SH-SY5Y (cell line): ENCODE measurements at regions not wholly inside any gene's neighbourhood (a gene's known extent, or its start where the extent isn't known, plus 50 kb on each side); places are given as distances from the start of the nearest gene placed in this dataset.

ENCODE experiments used
- GATA2 ChIP-seq: IDR thresholded peaks from 2 replicates; pipeline ENCODE4 v1.6.1; 2011; ENCODE audit warnings: mild to moderate bottlenecking, low read depth, low read length
- GATA3 ChIP-seq: IDR thresholded peaks from 2 replicates; pipeline ENCODE4 v1.6.1; 2011; ENCODE audit warnings: low read depth, mild to moderate bottlenecking, low read length, moderate library complexity

GRCh38 chr4:179128299-179128698 is 1686.1 kb upstream of the AGA start:
- no peak for TF ChIP-seq GATA2
- no peak for TF ChIP-seq GATA3
